ENCODE measurements at regions not wholly inside any gene's neighbourhood (a gene's known extent, or its start where the extent isn't known, plus 50 kb on each side); places are given as distances from the start of the nearest gene placed in this dataset.

DNA sequence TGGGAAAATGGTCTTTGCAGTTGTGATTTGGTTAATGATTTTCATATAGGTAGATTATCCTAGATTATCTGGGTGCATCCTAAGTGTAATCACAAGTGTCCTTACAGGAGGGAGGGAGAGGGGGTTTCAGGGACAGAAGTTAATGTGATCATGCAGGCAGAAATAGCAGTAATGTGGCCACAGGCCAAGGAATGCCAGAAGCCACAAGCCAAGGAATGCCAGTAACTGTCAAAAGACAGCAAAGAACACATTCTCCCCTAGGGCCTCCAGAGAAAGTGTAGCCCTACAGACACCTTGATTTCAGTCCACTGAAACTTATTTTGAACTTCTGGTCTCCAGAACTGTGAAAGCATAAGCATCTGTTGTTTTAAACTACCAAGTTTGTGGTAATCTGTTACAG, 2074.5 kb downstream of the MAT2B start:
- no peak for TF ChIP-seq POLR2AphosphoS5 (IDR thresholded peaks at IDR 0.05)
- TF ChIP-seq POLR2A (IDR thresholded peaks at IDR 0.05), result no peak
